BJ (cell line): ENCODE measurements at regions not wholly inside any gene's neighbourhood (a gene's known extent, or its start where the extent isn't known, plus 50 kb on each side); places are given as distances from the start of the nearest gene placed in this dataset.

Experiments used
- CTCF ChIA-PET: fragments of 350-600 bp; formaldehyde crosslinking; extraction: SDS; loops from one replicate; lab custom pipeline; 2021; ENCODE audit warnings: antibody characterized with exemption, inconsistent platforms; lab: Yijun Ruan, JAX
- POLR2A ChIA-PET: fragments of 300-600 bp; sonication (Branson Sonifier 250); formaldehyde crosslinking; extraction: SDS; loops from one replicate; lab custom pipeline; 2021; ENCODE audit warnings: antibody characterized with exemption; lab: Charles Lee
- DNase-seq: peaks from one replicate; pipeline ENCODE4 v3.0.0-alpha.2; 2011; ENCODE audit warnings: low read depth
- H3K27me3 ChIP-seq: 2 replicates; pipeline ENCODE4 v1.6.0; 2011; ENCODE audit warnings: low read length; ENCODE audit not compliant: control insufficient read depth, insufficient read depth
- H3K36me3 ChIP-seq: 2 replicates; pipeline ENCODE4 v1.5.1; 2011; ENCODE audit warnings: low read length; ENCODE audit not compliant: control insufficient read depth, insufficient read depth
- H3K4me3 ChIP-seq: 2 replicates; pipeline ENCODE4 v1.5.1; 2011; ENCODE audit warnings: low read depth, mild to moderate bottlenecking, control low read depth, low read length
- TF ChIP-seq, protein P1 (sequence below): IDR thresholded peaks from 2 replicates; pipeline ENCODE4 v1.5.1; 2011; ENCODE audit warnings: low read depth, mild to moderate bottlenecking, control low read depth, inconsistent platforms, low read length, moderate library complexity; ENCODE audit not compliant: insufficient read depth

DNA sequence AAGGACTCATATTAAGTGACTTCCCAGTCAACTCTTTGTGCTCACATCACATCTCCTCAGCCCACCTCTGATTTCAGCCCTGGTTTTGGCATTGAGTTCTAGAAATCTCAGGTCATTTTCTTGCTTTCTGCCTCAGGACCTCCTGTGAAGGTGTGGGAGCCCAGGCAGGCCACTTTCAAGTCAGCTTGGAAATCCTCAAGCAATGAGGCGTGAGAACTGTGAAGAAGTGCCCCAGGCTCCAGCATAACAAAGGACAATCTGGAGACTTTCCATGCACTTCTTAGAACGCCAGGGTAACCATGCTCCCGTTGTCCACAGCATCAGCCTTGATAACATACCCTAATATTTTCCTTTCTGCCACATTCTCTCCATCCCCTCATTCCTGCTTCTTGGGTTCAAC lies 131.2 kb upstream of the MAP3K1 start:
- Histone ChIP-seq H3K27me3 (no peaks in the 10 kb centered on the region; the same call in 1 of the 2 replicates), H3K36me3 (no peaks in the 10 kb centered on the region), H3K4me3 (no peak overlapping the region)
- ChIA-PET CTCF (no interaction called here), POLR2A (no interaction called here)
- DNase-seq: no peak
- TF ChIP-seq, protein P1, sequence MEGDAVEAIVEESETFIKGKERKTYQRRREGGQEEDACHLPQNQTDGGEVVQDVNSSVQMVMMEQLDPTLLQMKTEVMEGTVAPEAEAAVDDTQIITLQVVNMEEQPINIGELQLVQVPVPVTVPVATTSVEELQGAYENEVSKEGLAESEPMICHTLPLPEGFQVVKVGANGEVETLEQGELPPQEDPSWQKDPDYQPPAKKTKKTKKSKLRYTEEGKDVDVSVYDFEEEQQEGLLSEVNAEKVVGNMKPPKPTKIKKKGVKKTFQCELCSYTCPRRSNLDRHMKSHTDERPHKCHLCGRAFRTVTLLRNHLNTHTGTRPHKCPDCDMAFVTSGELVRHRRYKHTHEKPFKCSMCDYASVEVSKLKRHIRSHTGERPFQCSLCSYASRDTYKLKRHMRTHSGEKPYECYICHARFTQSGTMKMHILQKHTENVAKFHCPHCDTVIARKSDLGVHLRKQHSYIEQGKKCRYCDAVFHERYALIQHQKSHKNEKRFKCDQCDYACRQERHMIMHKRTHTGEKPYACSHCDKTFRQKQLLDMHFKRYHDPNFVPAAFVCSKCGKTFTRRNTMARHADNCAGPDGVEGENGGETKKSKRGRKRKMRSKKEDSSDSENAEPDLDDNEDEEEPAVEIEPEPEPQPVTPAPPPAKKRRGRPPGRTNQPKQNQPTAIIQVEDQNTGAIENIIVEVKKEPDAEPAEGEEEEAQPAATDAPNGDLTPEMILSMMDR: no peak

DNA sequence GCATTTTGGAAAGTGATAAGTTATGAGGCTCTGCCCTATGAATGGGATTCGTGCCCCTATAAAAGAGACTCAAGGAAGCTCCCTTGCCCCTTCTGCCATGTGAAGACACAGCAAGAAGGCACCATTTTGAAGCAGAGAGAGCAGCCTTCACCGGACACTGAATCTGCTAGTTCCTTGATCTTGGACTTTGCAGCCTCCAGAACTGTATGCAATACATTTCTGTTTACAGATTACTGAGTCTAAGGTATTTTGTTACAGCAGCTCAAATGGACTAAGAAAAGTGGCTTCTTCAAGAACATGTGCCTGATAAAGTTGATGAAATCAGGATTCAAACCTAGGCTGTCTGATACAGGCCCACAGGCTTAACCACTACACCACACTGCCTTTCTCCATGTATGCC lies 131.6 kb upstream of the MAP3K1 start:
- no peak overlapping the region for H3K4me3 ChIP-seq
- H3K36me3 ChIP-seq: no peaks in the 10 kb centered on the region
- TF ChIP-seq, protein P1: no peak
- ChIA-PET CTCF (no interaction called here), POLR2A (no interaction called here)
- no peak for DNase-seq
- H3K27me3 ChIP-seq: no peaks in the 10 kb centered on the region; the same call in 1 of the 2 replicates

- TF ChIP-seq, protein P1: no peak
- no peaks in the 10 kb centered on the region for H3K36me3 ChIP-seq
- no peaks in the 10 kb centered on the region; the same call in 1 of the 2 replicates for H3K27me3 ChIP-seq
- H3K4me3 ChIP-seq: no peak overlapping the region
- ChIA-PET CTCF (no interaction called here), POLR2A (no interaction called here)
- no peak for DNase-seq
Observed at GRCh38 chr5:56683281-56683680, 132.1 kb upstream of the MAP3K1 start.

GRCh38 chr5:56681346-56681745 lies 134.0 kb upstream of the MAP3K1 start:
- TF ChIP-seq, protein P1: no peak
- ChIA-PET POLR2A (no interaction called here), CTCF (interaction anchor here (0.6 kb wide), 1 partner anchor 1439 kb away, joined by 3 read pairs; no protein-coding TSS in a partner anchor)
- H3K4me3 ChIP-seq: no peak overlapping the region
- no peaks in the 10 kb centered on the region for H3K36me3 ChIP-seq
- H3K27me3 ChIP-seq: no peaks in the 10 kb centered on the region
- DNase-seq: no peak

- DNase-seq: no peak
- CTCF ChIA-PET: interaction anchor here (0.6 kb wide), 1 partner anchor 1438 kb away, joined by 3 read pairs; no protein-coding TSS in a partner anchor
- H3K4me3 ChIP-seq: no peak overlapping the region
- no peaks in the 10 kb centered on the region for H3K36me3 ChIP-seq
- TF ChIP-seq, protein P1: no peak
- H3K27me3 ChIP-seq: no peaks in the 10 kb centered on the region
- POLR2A ChIA-PET: no interaction called here
Observed at GRCh38 chr5:56680731-56681130, 134.6 kb upstream of the MAP3K1 start.
